ENCODE measurements at regions not wholly inside any gene's neighbourhood (a gene's known extent, or its start where the extent isn't known, plus 50 kb on each side); places are given as distances from the start of the nearest gene placed in this dataset.

GRCh38 chr15:31752065-31752762 is 278.1 kb upstream of the CHRNA7 start:
- DNase-seq (ENCODE audit: low spot score): no peak
- no peak overlapping the region for H2AFZ ChIP-seq
- no peaks in the 10 kb centered on the region for H3K9me2 ChIP-seq (replicated peaks; ENCODE audit: insufficient read depth)
- H3K79me2 ChIP-seq: no peaks in the 10 kb centered on the region
- TF ChIP-seq EZH2phosphoT487 (IDR thresholded peaks at IDR 0.05; ENCODE audit: low read depth, severe bottlenecking, unreplicated experiment) (no peak), EZH2 (IDR thresholded peaks at IDR 0.05; ENCODE audit: borderline replicate concordance) (no peak)
- TF ChIP-seq, protein P1, sequence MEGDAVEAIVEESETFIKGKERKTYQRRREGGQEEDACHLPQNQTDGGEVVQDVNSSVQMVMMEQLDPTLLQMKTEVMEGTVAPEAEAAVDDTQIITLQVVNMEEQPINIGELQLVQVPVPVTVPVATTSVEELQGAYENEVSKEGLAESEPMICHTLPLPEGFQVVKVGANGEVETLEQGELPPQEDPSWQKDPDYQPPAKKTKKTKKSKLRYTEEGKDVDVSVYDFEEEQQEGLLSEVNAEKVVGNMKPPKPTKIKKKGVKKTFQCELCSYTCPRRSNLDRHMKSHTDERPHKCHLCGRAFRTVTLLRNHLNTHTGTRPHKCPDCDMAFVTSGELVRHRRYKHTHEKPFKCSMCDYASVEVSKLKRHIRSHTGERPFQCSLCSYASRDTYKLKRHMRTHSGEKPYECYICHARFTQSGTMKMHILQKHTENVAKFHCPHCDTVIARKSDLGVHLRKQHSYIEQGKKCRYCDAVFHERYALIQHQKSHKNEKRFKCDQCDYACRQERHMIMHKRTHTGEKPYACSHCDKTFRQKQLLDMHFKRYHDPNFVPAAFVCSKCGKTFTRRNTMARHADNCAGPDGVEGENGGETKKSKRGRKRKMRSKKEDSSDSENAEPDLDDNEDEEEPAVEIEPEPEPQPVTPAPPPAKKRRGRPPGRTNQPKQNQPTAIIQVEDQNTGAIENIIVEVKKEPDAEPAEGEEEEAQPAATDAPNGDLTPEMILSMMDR (IDR thresholded peaks at IDR 0.05; ENCODE audit: poor library complexity): no peak
- no peaks in the 10 kb centered on the region for H4K20me1 ChIP-seq (ENCODE audit: insufficient read depth, poor library complexity, severe bottlenecking)
- no peaks in the 10 kb centered on the region for H3K4me1 ChIP-seq (ENCODE audit: insufficient read depth)
- H3K4me2 ChIP-seq: no peak overlapping the region
- H3K9me3 ChIP-seq (ENCODE audit: low read depth): peaks cover 3% of the 10 kb centered on the region
- H3K36me3 ChIP-seq (replicated peaks; ENCODE audit: insufficient read depth, low read depth): no peaks in the 10 kb centered on the region
- H3K27ac ChIP-seq: no peak overlapping the region
- no peaks in the 10 kb centered on the region for H3K27me3 ChIP-seq
- H3K4me3 ChIP-seq: no peak overlapping the region
- WGBS (ENCODE audit: low lambda C conversion rate, missing lambda C conversion rate): 84% methylated on average over 2 of the region's 2 CpGs

GRCh38 chr15:31752905-31753304 is 277.4 kb upstream of the CHRNA7 start:
- DNase-seq (ENCODE audit: low spot score): no peak
- H3K27me3 ChIP-seq: no peaks in the 10 kb centered on the region
- H3K4me2 ChIP-seq: no peak overlapping the region
- no peaks in the 10 kb centered on the region for H3K79me2 ChIP-seq
- H3K27ac ChIP-seq: no peak overlapping the region
- no peaks in the 10 kb centered on the region for H3K36me3 ChIP-seq (replicated peaks; ENCODE audit: insufficient read depth, low read depth)
- H3K4me1 ChIP-seq (ENCODE audit: insufficient read depth): no peaks in the 10 kb centered on the region
- H3K4me3 ChIP-seq: no peak overlapping the region
- TF ChIP-seq, protein P1 (IDR thresholded peaks at IDR 0.05; ENCODE audit: poor library complexity): no peak
- TF ChIP-seq EZH2 (IDR thresholded peaks at IDR 0.05; ENCODE audit: borderline replicate concordance) (no peak), EZH2phosphoT487 (IDR thresholded peaks at IDR 0.05; ENCODE audit: low read depth, severe bottlenecking, unreplicated experiment) (no peak)
- WGBS (ENCODE audit: low lambda C conversion rate, missing lambda C conversion rate): 87% methylated on average over 3 of the region's 3 CpGs
- no peak overlapping the region for H2AFZ ChIP-seq
- no peaks in the 10 kb centered on the region for H4K20me1 ChIP-seq (ENCODE audit: insufficient read depth, poor library complexity, severe bottlenecking)
- peaks cover 3% of the 10 kb centered on the region for H3K9me3 ChIP-seq (ENCODE audit: low read depth)
- no peaks in the 10 kb centered on the region for H3K9me2 ChIP-seq (replicated peaks; ENCODE audit: insufficient read depth)

DNA sequence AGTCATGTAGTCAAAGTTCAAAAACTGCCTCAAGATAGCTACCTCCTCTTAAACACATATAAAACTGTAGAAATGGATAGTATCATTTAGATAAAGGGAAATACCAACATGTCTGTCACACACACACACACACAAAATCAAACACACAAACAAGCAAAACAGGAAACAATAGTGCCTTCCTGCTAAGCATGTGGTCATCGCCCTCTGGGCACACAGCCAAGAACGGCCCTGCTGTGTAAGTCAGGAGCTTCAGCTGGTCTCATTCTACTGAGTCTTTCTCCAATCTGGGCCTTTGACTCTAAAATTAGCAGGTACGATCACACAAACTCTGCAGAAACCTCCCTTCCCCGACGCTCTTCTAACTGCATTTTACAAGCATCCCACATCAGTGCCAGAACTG is 272.2 kb upstream of the CHRNA7 start:
- Histone ChIP-seq H3K4me3 (no peak overlapping the region), H3K4me1 (ENCODE audit: insufficient read depth) (no peaks in the 10 kb centered on the region), H3K79me2 (no peaks in the 10 kb centered on the region), H3K4me2 (no peak overlapping the region), H3K9me2 (replicated peaks; ENCODE audit: insufficient read depth) (no peaks in the 10 kb centered on the region), H3K36me3 (replicated peaks; ENCODE audit: insufficient read depth, low read depth) (no peaks in the 10 kb centered on the region), H3K27ac (no peak overlapping the region), H4K20me1 (ENCODE audit: insufficient read depth, poor library complexity, severe bottlenecking) (no peaks in the 10 kb centered on the region), H3K27me3 (no peaks in the 10 kb centered on the region), H2AFZ (no peak overlapping the region), H3K9me3 (ENCODE audit: low read depth) (no peaks in the 10 kb centered on the region)
- TF ChIP-seq EZH2phosphoT487 (IDR thresholded peaks at IDR 0.05; ENCODE audit: low read depth, severe bottlenecking, unreplicated experiment) (no peak), EZH2 (IDR thresholded peaks at IDR 0.05; ENCODE audit: borderline replicate concordance) (no peak)
- TF ChIP-seq, protein P1 (IDR thresholded peaks at IDR 0.05; ENCODE audit: poor library complexity): no peak
- 73% methylated on average over 5 of the region's 5 CpGs for WGBS (ENCODE audit: low lambda C conversion rate, missing lambda C conversion rate)
- peak; percentile 34 for DNase-seq (ENCODE audit: low spot score)

Data from hepatocyte (in vitro differentiated cells).